ENCODE measurements at regions not wholly inside any gene's neighbourhood (a gene's known extent, or its start where the extent isn't known, plus 50 kb on each side); places are given as distances from the start of the nearest gene placed in this dataset.

DNA sequence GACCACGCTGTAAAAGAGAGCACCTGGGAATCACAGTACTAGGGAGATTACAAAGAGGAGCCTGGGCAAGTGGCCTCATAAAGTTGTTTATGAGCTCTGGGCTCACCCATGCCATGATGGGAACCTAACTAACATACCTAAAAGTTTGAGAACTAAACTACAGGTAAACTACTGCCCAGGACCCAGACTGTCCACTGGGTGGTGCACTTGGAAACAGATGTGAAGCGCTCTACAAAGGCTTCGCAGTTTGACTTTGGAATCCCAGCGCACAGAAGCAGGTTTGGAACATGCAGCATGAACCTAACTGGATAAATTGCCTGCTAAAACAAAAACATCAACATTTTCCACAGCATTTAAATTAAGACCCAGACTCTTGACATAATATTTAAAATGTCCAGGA is 418.6 kb downstream of the FAM181B start:
- no TSS peak for BruUV-seq (replicated peaks)
- intact Hi-C loops (cut with micrococcal nuclease) (no loop called here), dilution Hi-C loops (cut with MboI; ENCODE audit: extremely low pct_ligation_motif_present, low sequenced_read_pairs) (no loop called here)
- H3K27ac ChIP-seq (ENCODE audit: insufficient read depth, low read depth, low read length), result no peak overlapping the region
- DNase-seq (ENCODE audit: low read depth, low spot score), result no peak
- no peaks in the 10 kb centered on the region for H3K79me2 ChIP-seq (ENCODE audit: control insufficient read depth, insufficient read depth, low read length)
- TF ChIP-seq GATA2 (IDR thresholded peaks at IDR 0.05; ENCODE audit: insufficient read depth, insufficient read length, low read depth, low read length), result no peak
- no peak for TF ChIP-seq EZH2 (IDR thresholded peaks at IDR 0.05; ENCODE audit: borderline replicate concordance, low read depth, low read length, severe bottlenecking)
- no peak for TF ChIP-seq JUN (IDR thresholded peaks at IDR 0.05; ENCODE audit: borderline replicate concordance, insufficient read depth, insufficient read length, low read depth)
- TF ChIP-seq POLR2A (IDR thresholded peaks at IDR 0.05; ENCODE audit: low read depth, low read length), result no peak
- TF ChIP-seq, protein P1, sequence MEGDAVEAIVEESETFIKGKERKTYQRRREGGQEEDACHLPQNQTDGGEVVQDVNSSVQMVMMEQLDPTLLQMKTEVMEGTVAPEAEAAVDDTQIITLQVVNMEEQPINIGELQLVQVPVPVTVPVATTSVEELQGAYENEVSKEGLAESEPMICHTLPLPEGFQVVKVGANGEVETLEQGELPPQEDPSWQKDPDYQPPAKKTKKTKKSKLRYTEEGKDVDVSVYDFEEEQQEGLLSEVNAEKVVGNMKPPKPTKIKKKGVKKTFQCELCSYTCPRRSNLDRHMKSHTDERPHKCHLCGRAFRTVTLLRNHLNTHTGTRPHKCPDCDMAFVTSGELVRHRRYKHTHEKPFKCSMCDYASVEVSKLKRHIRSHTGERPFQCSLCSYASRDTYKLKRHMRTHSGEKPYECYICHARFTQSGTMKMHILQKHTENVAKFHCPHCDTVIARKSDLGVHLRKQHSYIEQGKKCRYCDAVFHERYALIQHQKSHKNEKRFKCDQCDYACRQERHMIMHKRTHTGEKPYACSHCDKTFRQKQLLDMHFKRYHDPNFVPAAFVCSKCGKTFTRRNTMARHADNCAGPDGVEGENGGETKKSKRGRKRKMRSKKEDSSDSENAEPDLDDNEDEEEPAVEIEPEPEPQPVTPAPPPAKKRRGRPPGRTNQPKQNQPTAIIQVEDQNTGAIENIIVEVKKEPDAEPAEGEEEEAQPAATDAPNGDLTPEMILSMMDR (IDR thresholded peaks at IDR 0.05; ENCODE audit: extremely low read depth in 1 of 2, insufficient read depth in 1 of 2, low read depth in 1 of 2, low read length in 2 of 2), result no peak
- no peak for TF ChIP-seq POLR2AphosphoS5 (IDR thresholded peaks at IDR 0.05; ENCODE audit: insufficient read depth, low read depth, low read length)
- TF ChIP-seq, protein P2, sequence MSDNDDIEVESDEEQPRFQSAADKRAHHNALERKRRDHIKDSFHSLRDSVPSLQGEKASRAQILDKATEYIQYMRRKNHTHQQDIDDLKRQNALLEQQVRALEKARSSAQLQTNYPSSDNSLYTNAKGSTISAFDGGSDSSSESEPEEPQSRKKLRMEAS (IDR thresholded peaks at IDR 0.05; ENCODE audit: insufficient read depth, insufficient read length), result no peak
- TF ChIP-seq MYC (IDR thresholded peaks at IDR 0.05; ENCODE audit: low read depth, low read length), result no peak
- TF ChIP-seq FOS (IDR thresholded peaks at IDR 0.05; ENCODE audit: borderline replicate concordance, insufficient read depth, low read length), result no peak
- no peaks in the 10 kb centered on the region for H3K27me3 ChIP-seq (ENCODE audit: control insufficient read depth in 2 of 2, insufficient read depth in 2 of 2, low read length in 2 of 2)
- no peak overlapping the region for H3K4me2 ChIP-seq (ENCODE audit: insufficient read depth, low read length)
- H3K4me1 ChIP-seq (ENCODE audit: control insufficient read depth, extremely low read depth, insufficient read depth, low read length), result no peaks in the 10 kb centered on the region
- FAIRE-seq, result no peak
- H3K9me1 ChIP-seq (replicated peaks; ENCODE audit: control insufficient read depth, extremely low read depth, insufficient read depth, low read length), result no peaks in the 10 kb centered on the region
- H3K4me3 ChIP-seq (replicated peaks in 1 of 3; ENCODE audit: insufficient read depth in 1 of 3, low read depth in 1 of 3, low read length in 3 of 3), result no peak overlapping the region
- ChIA-PET CTCF (no interaction called here), POLR2A (no interaction called here)
- no peak overlapping the region for H2AFZ ChIP-seq (ENCODE audit: low read depth, low read length)
- H3K9me3 ChIP-seq (replicated peaks; ENCODE audit: control insufficient read depth, insufficient read depth, low read length), result no peaks in the 10 kb centered on the region
- H3K9ac ChIP-seq (replicated peaks; ENCODE audit: extremely low read depth, insufficient read depth, low read length), result no peak overlapping the region
- no peaks in the 10 kb centered on the region for H3K36me3 ChIP-seq (ENCODE audit: control insufficient read depth in 2 of 2, extremely low read depth in 1 of 2, insufficient read depth in 2 of 2, low read length in 2 of 2)
- H4K20me1 ChIP-seq (replicated peaks; ENCODE audit: control insufficient read depth, extremely low read depth, insufficient read depth, low read length), result no peaks in the 10 kb centered on the region
